ENCODE measurements at regions not wholly inside any gene's neighbourhood (a gene's known extent, or its start where the extent isn't known, plus 50 kb on each side); places are given as distances from the start of the nearest gene placed in this dataset.

- no peak for TF ChIP-seq CTCF (IDR thresholded peaks at IDR 0.05; ENCODE audit: insufficient read depth in 1 of 2, low read depth in 1 of 2, low read length in 1 of 2, severe bottlenecking in 1 of 2, unreplicated experiment in 1 of 2)
- ChIA-PET POLR2A (no interaction called here), CTCF (no interaction called here)
- Histone ChIP-seq H3K36me3 (ENCODE audit: control insufficient read depth, insufficient read depth, low read length) (no peaks in the 10 kb centered on the region), H3K4me1 (no peaks in the 10 kb centered on the region), H3K4me3 (ENCODE audit: low read depth, low read length) (no peak overlapping the region), H3K27me3 (replicated peaks; ENCODE audit: control insufficient read depth, insufficient read depth, low read length) (no peaks in the 10 kb centered on the region), H3K9me3 (no peaks in the 10 kb centered on the region)
- no peak overlapping the region for H3K27ac Mint-ChIP-seq (ENCODE audit: unreplicated experiment)
- no peak for DNase-seq
- H3K4me3 Mint-ChIP-seq (ENCODE audit: unreplicated experiment) = no peak overlapping the region
- H3K36me3 Mint-ChIP-seq (ENCODE audit: insufficient read depth, unreplicated experiment) = no peaks in the 10 kb centered on the region
- peaks cover 16% of the 10 kb centered on the region for H3K27me3 Mint-ChIP-seq (ENCODE audit: insufficient read depth, unreplicated experiment)
- no peaks in the 10 kb centered on the region for H3K4me1 Mint-ChIP-seq (ENCODE audit: low read depth, unreplicated experiment)
- H3K9me3 Mint-ChIP-seq (ENCODE audit: unreplicated experiment) = no peaks in the 10 kb centered on the region
- intact Hi-C loops (cut with micrococcal nuclease; ENCODE audit: unreplicated experiment) = no loop called here
- BruUV-seq (replicated peaks) = no TSS peak
Measured at GRCh38 chr18:6484659-6485058, 69.9 kb upstream of the L3MBTL4 start.

- intact Hi-C loops (cut with micrococcal nuclease; ENCODE audit: unreplicated experiment) = no loop called here
- Mint-ChIP-seq H3K27ac (ENCODE audit: unreplicated experiment) (no peak overlapping the region), H3K36me3 (ENCODE audit: insufficient read depth, unreplicated experiment) (no peaks in the 10 kb centered on the region)
Measured at GRCh38 chr18:6486313-6486712, 71.6 kb upstream of the L3MBTL4 start.

GRCh38 chr18:6486764-6487426 lies 72.2 kb upstream of the L3MBTL4 start:
- intact Hi-C loops (cut with micrococcal nuclease; ENCODE audit: unreplicated experiment) = no loop called here
- H3K4me1 ChIP-seq = no peaks in the 10 kb centered on the region
- Mint-ChIP-seq H3K36me3 (ENCODE audit: insufficient read depth, unreplicated experiment) (no peaks in the 10 kb centered on the region), H3K27ac (ENCODE audit: unreplicated experiment) (no peak overlapping the region), H3K9me3 (ENCODE audit: unreplicated experiment) (no peaks in the 10 kb centered on the region), H3K4me3 (ENCODE audit: unreplicated experiment) (no peak overlapping the region), H3K4me1 (ENCODE audit: low read depth, unreplicated experiment) (no peaks in the 10 kb centered on the region), H3K27me3 (ENCODE audit: insufficient read depth, unreplicated experiment) (peaks cover 18% of the 10 kb centered on the region)
- POLR2A ChIA-PET = no interaction called here
- H3K4me3 ChIP-seq (ENCODE audit: low read depth, low read length) = no peak overlapping the region
- BruUV-seq (replicated peaks) = no TSS peak
- DNase-seq = no peak
- no peaks in the 10 kb centered on the region for H3K36me3 ChIP-seq (ENCODE audit: control insufficient read depth, insufficient read depth, low read length)
- H3K9me3 ChIP-seq = no peaks in the 10 kb centered on the region
- H3K27me3 ChIP-seq (replicated peaks; ENCODE audit: control insufficient read depth, insufficient read depth, low read length) = no peaks in the 10 kb centered on the region
- CTCF ChIA-PET = no interaction called here
- no peak for TF ChIP-seq CTCF (IDR thresholded peaks at IDR 0.05; ENCODE audit: insufficient read depth in 1 of 2, low read depth in 1 of 2, low read length in 1 of 2, severe bottlenecking in 1 of 2, unreplicated experiment in 1 of 2)

More at GRCh38 chr18:6486313-6486712, 71.6 kb upstream of the L3MBTL4 start:
- no peak for TF ChIP-seq CTCF (IDR thresholded peaks at IDR 0.05; ENCODE audit: insufficient read depth in 1 of 2, low read depth in 1 of 2, low read length in 1 of 2, severe bottlenecking in 1 of 2, unreplicated experiment in 1 of 2)
- ChIA-PET POLR2A (no interaction called here), CTCF (no interaction called here)
- H3K9me3 ChIP-seq = no peaks in the 10 kb centered on the region
- no peak for DNase-seq
- H3K9me3 Mint-ChIP-seq (ENCODE audit: unreplicated experiment) = no peaks in the 10 kb centered on the region
- no peaks in the 10 kb centered on the region for H3K4me1 Mint-ChIP-seq (ENCODE audit: low read depth, unreplicated experiment)
- no peak overlapping the region for H3K4me3 ChIP-seq (ENCODE audit: low read depth, low read length)
- H3K4me3 Mint-ChIP-seq (ENCODE audit: unreplicated experiment) = no peak overlapping the region
- H3K36me3 ChIP-seq (ENCODE audit: control insufficient read depth, insufficient read depth, low read length) = no peaks in the 10 kb centered on the region
- no peaks in the 10 kb centered on the region for H3K27me3 ChIP-seq (replicated peaks; ENCODE audit: control insufficient read depth, insufficient read depth, low read length)
- no TSS peak for BruUV-seq (replicated peaks)
- H3K4me1 ChIP-seq = no peaks in the 10 kb centered on the region
- peaks cover 21% of the 10 kb centered on the region for H3K27me3 Mint-ChIP-seq (ENCODE audit: insufficient read depth, unreplicated experiment)

All from Caco-2 (cell line).